Heart left ventricle (tissue), 13 donors: ENCODE measurements at regions not wholly inside any gene's neighbourhood (a gene's known extent, or its start where the extent isn't known, plus 50 kb on each side); places are given as distances from the start of the nearest gene placed in this dataset.

Experiments used
- POLR2A ChIP-seq, 2 donors: fragments of 450-650 bp; IDR thresholded peaks; one replicate each; pipeline ENCODE4 v1.6.1; 2017; ENCODE audit warnings: antibody characterized with exemption in 2 of 2, mild to moderate bottlenecking in 2 of 2, moderate library complexity in 2 of 2
- TF ChIP-seq, protein P1 (sequence below), 12 donors: fragments of 200-600 bp; sonication (generic) in 4 of 12; IDR thresholded peaks; one replicate each; pipeline versions ENCODE4 v1.5.0 to v1.8.0; 2018 to 2022; ENCODE audit warnings: antibody characterized with exemption in 12 of 12, mild to moderate bottlenecking in 5 of 12
- donor health status: ischemic (EF 13 %, LVEDD 7.1; RV severe dilation, severe dysfunction).
- donor health status: DM: no; HTN: yes; CAD: no.
- donor health status: DM: no; HTN: no; CAD: no.
- donor health status: ischemic (EF 25% LVEDD 6.9; RV normal size, moderate dysfunction).
- donor health status: ischemic (EF 25% LVEDD 5.7; RV mildly dilated, moderate dysfunction).
- donor health status: ischemic (EF 35%, LVEDD 5.7; RV mildly dilated, moderate dysfunction).
- donor health status: nonischemic (EF 11% LVEDD 7.7; RV severe dilation, severe dysfunction).
- donor health status: DM: yes; HTN: yes; CAD: no.
- donor health status: PGD.
- donor health status: ischemic (EF 29% LVEDD 5.4; RV normal size, mild dysfunction).
- donor health status: nonischemic (EF 23%, LVEDD 6.1; RV moderate dilation, normal function).

DNA sequence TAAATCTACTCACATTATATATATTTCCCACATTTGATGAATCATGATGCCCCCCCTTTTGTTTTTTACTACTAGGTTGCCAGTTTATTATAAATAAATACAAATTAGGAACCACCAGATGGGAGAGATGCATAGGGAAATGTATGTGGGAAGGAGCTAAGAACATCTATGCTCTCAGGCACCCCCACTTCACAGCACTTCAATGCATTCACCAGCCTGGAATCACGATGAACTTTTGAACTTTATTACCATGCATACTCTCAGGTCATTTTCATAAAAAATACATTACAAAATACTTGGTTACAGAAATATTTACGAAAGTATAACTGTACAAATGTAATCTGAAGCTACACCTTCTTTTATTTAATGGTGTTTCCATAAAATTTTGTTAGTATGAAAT lies 988.0 kb upstream of the EPHA6 start:
- TF ChIP-seq, protein P1, sequence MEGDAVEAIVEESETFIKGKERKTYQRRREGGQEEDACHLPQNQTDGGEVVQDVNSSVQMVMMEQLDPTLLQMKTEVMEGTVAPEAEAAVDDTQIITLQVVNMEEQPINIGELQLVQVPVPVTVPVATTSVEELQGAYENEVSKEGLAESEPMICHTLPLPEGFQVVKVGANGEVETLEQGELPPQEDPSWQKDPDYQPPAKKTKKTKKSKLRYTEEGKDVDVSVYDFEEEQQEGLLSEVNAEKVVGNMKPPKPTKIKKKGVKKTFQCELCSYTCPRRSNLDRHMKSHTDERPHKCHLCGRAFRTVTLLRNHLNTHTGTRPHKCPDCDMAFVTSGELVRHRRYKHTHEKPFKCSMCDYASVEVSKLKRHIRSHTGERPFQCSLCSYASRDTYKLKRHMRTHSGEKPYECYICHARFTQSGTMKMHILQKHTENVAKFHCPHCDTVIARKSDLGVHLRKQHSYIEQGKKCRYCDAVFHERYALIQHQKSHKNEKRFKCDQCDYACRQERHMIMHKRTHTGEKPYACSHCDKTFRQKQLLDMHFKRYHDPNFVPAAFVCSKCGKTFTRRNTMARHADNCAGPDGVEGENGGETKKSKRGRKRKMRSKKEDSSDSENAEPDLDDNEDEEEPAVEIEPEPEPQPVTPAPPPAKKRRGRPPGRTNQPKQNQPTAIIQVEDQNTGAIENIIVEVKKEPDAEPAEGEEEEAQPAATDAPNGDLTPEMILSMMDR (IDR thresholded peaks at IDR 0.05): no peak
- TF ChIP-seq POLR2A (IDR thresholded peaks at IDR 0.05): no peak
